DMS114 treated with DMSO at 0.1 percent for 48 hours (cell line): ENCODE measurements at regions not wholly inside any gene's neighbourhood (a gene's known extent, or its start where the extent isn't known, plus 50 kb on each side); places are given as distances from the start of the nearest gene placed in this dataset.

ENCODE experiments used
- DNase-seq: peaks from one replicate; lab custom pipeline; 2025; ENCODE audit not compliant: unreplicated experiment; lab: John Stamatoyannopoulos, UW

GRCh38 chr15:91517491-91518200, 335.9 kb upstream of the SLCO3A1 start:
- DNase-seq, result no peak

GRCh38 chr15:91520850-91521249, 332.7 kb upstream of the SLCO3A1 start:
- no peak for DNase-seq

- no peak for DNase-seq
Observed at GRCh38 chr15:91521548-91521947, 332.0 kb upstream of the SLCO3A1 start.

GRCh38 chr15:91521996-91522395, 331.5 kb upstream of the SLCO3A1 start:
- no peak for DNase-seq

GRCh38 chr15:91522605-91523332, 330.7 kb upstream of the SLCO3A1 start:
- DNase-seq, result peak; percentile 4

GRCh38 chr15:91523596-91523995, 329.9 kb upstream of the SLCO3A1 start:
- no peak for DNase-seq

- DNase-seq, result no peak
Observed at GRCh38 chr15:91524534-91524933, 329.0 kb upstream of the SLCO3A1 start.

GRCh38 chr15:91525751-91526150, 327.8 kb upstream of the SLCO3A1 start:
- DNase-seq, result no peak

- DNase-seq, result no peak
Observed at GRCh38 chr15:91526424-91526823, 327.1 kb upstream of the SLCO3A1 start.

- DNase-seq, result no peak
Observed at GRCh38 chr15:91528801-91529200, 324.7 kb upstream of the SLCO3A1 start.

- DNase-seq, result no peak
Observed at GRCh38 chr15:91529534-91529933, 324.0 kb upstream of the SLCO3A1 start.

- DNase-seq, result no peak
Observed at GRCh38 chr15:91530279-91530678, 323.2 kb upstream of the SLCO3A1 start.

GRCh38 chr15:91530956-91531582, 322.4 kb upstream of the SLCO3A1 start:
- DNase-seq, result no peak

- no peak for DNase-seq
Observed at GRCh38 chr15:91534235-91534634, 319.3 kb upstream of the SLCO3A1 start.

GRCh38 chr15:91534976-91535375, 318.5 kb upstream of the SLCO3A1 start:
- DNase-seq, result no peak

GRCh38 chr15:91535856-91536500, 317.5 kb upstream of the SLCO3A1 start:
- no peak for DNase-seq

- no peak for DNase-seq
Observed at GRCh38 chr15:91537856-91538255, 315.7 kb upstream of the SLCO3A1 start.

- no peak for DNase-seq
Observed at GRCh38 chr15:91538782-91539181, 314.7 kb upstream of the SLCO3A1 start.

- DNase-seq, result no peak
Observed at GRCh38 chr15:91541286-91541685, 312.2 kb upstream of the SLCO3A1 start.

- no peak for DNase-seq
Observed at GRCh38 chr15:91542226-91542625, 311.3 kb upstream of the SLCO3A1 start.

- DNase-seq, result no peak
Observed at GRCh38 chr15:91547356-91547755, 306.2 kb upstream of the SLCO3A1 start.

- no peak for DNase-seq
Observed at GRCh38 chr15:91548549-91548948, 305.0 kb upstream of the SLCO3A1 start.
